ENCODE measurements at regions not wholly inside any gene's neighbourhood (a gene's known extent, or its start where the extent isn't known, plus 50 kb on each side); places are given as distances from the start of the nearest gene placed in this dataset.

- WGBS, 2 donors, result 76 to 78% methylated on average over 4 of the region's 4 CpGs
- TF ChIP-seq POLR2A (IDR thresholded peaks at IDR 0.05), result no peak
- no peak for TF ChIP-seq CTCF (IDR thresholded peaks at IDR 0.05)
- intact Hi-C loops (cut with DNase I; ENCODE audit: low total_unique reads), result no loop called here
- DNase-seq (ENCODE audit: low spot score in 2 of 2), result no peak
- no peak overlapping the region for H3K4me3 ChIP-seq (ENCODE audit: low read depth, poor library complexity, severe bottlenecking)
These were observed 156.8 kb upstream of the GRIK2 start for GRCh38 chr6:101236709-101237108.

GRCh38 chr6:101241442-101241841 lies 152.1 kb upstream of the GRIK2 start:
- TF ChIP-seq POLR2A (IDR thresholded peaks at IDR 0.05), result no peak
- no peak for TF ChIP-seq CTCF (IDR thresholded peaks at IDR 0.05)
- DNase-seq (ENCODE audit: low spot score in 2 of 2), result no peak
- intact Hi-C loops (cut with DNase I; ENCODE audit: low total_unique reads), result no loop called here

GRCh38 chr6:101249470-101249869 lies 144.0 kb upstream of the GRIK2 start:
- TF ChIP-seq CTCF (IDR thresholded peaks at IDR 0.05), result no peak
- no peak for TF ChIP-seq POLR2A (IDR thresholded peaks at IDR 0.05)
- DNase-seq (ENCODE audit: low spot score in 2 of 2), result no peak
- no peak overlapping the region for H3K4me3 ChIP-seq (ENCODE audit: low read depth, poor library complexity, severe bottlenecking)
- intact Hi-C loops (cut with DNase I; ENCODE audit: low total_unique reads), result no loop called here

More at GRCh38 chr6:101241442-101241841, 152.1 kb upstream of the GRIK2 start:
- H3K4me3 ChIP-seq (ENCODE audit: low read depth, poor library complexity, severe bottlenecking), result no peak overlapping the region

- TF ChIP-seq CTCF (IDR thresholded peaks at IDR 0.05) (no peak), POLR2A (IDR thresholded peaks at IDR 0.05) (no peak)
- no peak overlapping the region for H3K4me3 ChIP-seq (ENCODE audit: low read depth, poor library complexity, severe bottlenecking)
- intact Hi-C loops (cut with DNase I; ENCODE audit: low total_unique reads), result no loop called here
- DNase-seq (ENCODE audit: low spot score in 2 of 2), result no peak
These were observed 136.3 kb upstream of the GRIK2 start for GRCh38 chr6:101257163-101257562.

GRCh38 chr6:101259505-101259904 lies 134.0 kb upstream of the GRIK2 start:
- TF ChIP-seq CTCF (IDR thresholded peaks at IDR 0.05) (no peak), POLR2A (IDR thresholded peaks at IDR 0.05) (no peak)
- no peak for DNase-seq (ENCODE audit: low spot score in 2 of 2)
- intact Hi-C loops (cut with DNase I; ENCODE audit: low total_unique reads), result no loop called here
- H3K4me3 ChIP-seq (ENCODE audit: low read depth, poor library complexity, severe bottlenecking), result no peak overlapping the region
- WGBS, 2 donors, result 86 to 90% methylated on average over 5 of the region's 5 CpGs

- intact Hi-C loops (cut with DNase I; ENCODE audit: low total_unique reads), result no loop called here
- TF ChIP-seq CTCF (IDR thresholded peaks at IDR 0.05) (no peak), POLR2A (IDR thresholded peaks at IDR 0.05) (no peak)
- H3K4me3 ChIP-seq (ENCODE audit: low read depth, poor library complexity, severe bottlenecking), result no peak overlapping the region
- 85 to 90% methylated on average over 3 of the region's 3 CpGs for WGBS, 2 donors
- DNase-seq (ENCODE audit: low spot score in 2 of 2), result no peak
These were observed 129.9 kb upstream of the GRIK2 start for GRCh38 chr6:101263596-101263995.

Data from lower leg skin (tissue), 4 donors.